K562 (cell line): ENCODE measurements at regions not wholly inside any gene's neighbourhood (a gene's known extent, or its start where the extent isn't known, plus 50 kb on each side); places are given as distances from the start of the nearest gene placed in this dataset.
"Not testable (repeated sequence)": the region's sequence is repeated elsewhere in the genome, so short reads cannot be mapped to it uniquely, and the experiment has no call there.

Experiments used
- CEBPZ ChIP-seq: fragments of 150-350 bp; IDR thresholded peaks from 2 replicates; pipeline ENCODE4 v1.6.1; 2014; ENCODE audit warnings: low read depth, mild to moderate bottlenecking, low read length, borderline replicate concordance
- CTCF ChIP-seq, 3 experiments: IDR thresholded peaks in 2 of 3; conservative IDR thresholded peaks in 1 of 3; 2 replicates each; pipeline ENCODE4 v1.5.1; 2011 to 2012; ENCODE audit warnings: low read length in 3 of 3, mild to moderate bottlenecking in 3 of 3, control low read depth in 2 of 3, improper control_type of control experiment in 1 of 3, inconsistent platforms in 1 of 3, low read depth in 1 of 3, mixed read lengths in 1 of 3, moderate library complexity in 1 of 3; ENCODE audit not compliant: insufficient read depth in 2 of 3
- GTF2F1 ChIP-seq: IDR thresholded peaks from 2 replicates; pipeline ENCODE4 v1.6.1; 2011; ENCODE audit warnings: low read depth, low read length, improper control_type of control experiment
- MTF1 ChIP-seq: fragments of 250-450 bp; sonication (Bioruptor Pico); IDR thresholded peaks from 2 replicates; pipeline ENCODE4 v1.9.0; 2021; ENCODE audit warnings: moderate library complexity, mild to moderate bottlenecking, inconsistent platforms, borderline replicate concordance
- PHB2 ChIP-seq: fragments of 450-650 bp; IDR thresholded peaks from 2 replicates; pipeline ENCODE4 v1.6.1; 2017; ENCODE audit warnings: low read depth
- RNF2 ChIP-seq: sonication (generic); IDR thresholded peaks from 2 replicates; pipeline ENCODE4 v1.6.1; 2016
- SAFB2 ChIP-seq: fragments of 200-400 bp; formaldehyde crosslinking; IDR thresholded peaks from 2 replicates; pipeline ENCODE4 v1.6.1; 2018; ENCODE audit warnings: borderline replicate concordance, low read length, low read depth, moderate library complexity; ENCODE audit not compliant: severe bottlenecking
- SP1 ChIP-seq: sonication (generic); formaldehyde crosslinking; IDR thresholded peaks from 2 replicates; pipeline ENCODE4 v1.8.1; 2022; ENCODE audit warnings: mild to moderate bottlenecking, missing genetic modification reagents
- SRF ChIP-seq, 2 experiments: fragments of 250-450, 450-650 bp in 1 of 2; sonication (Bioruptor Pico) in 1 of 2; sonication (generic) in 1 of 2; formaldehyde crosslinking; IDR thresholded peaks; 2 replicates each; pipeline versions ENCODE4 v1.5.0 to v1.5.1; 2020 to 2022; ENCODE audit warnings: mild to moderate bottlenecking in 1 of 2, missing genetic modification reagents in 1 of 2
- ZNF274 ChIP-seq: IDR thresholded peaks from 2 replicates; pipeline ENCODE4 v1.6.1; 2011; ENCODE audit warnings: low read depth, mild to moderate bottlenecking, low read length, moderate library complexity, borderline replicate concordance
- ZNF384 ChIP-seq: IDR thresholded peaks from 2 replicates; pipeline ENCODE4 v1.6.1; 2012; ENCODE audit warnings: low read depth, low read length, improper control_type of control experiment
- ZNF76 ChIP-seq: fragments of 250-450 bp; sonication (Bioruptor Pico); IDR thresholded peaks from 2 replicates; pipeline ENCODE4 v1.4.0; 2020; ENCODE audit warnings: mild to moderate bottlenecking, moderate library complexity, borderline replicate concordance
- TF ChIP-seq, protein P1 (sequence below), 2 experiments: fragments of 450-650 bp; formaldehyde crosslinking in 1 of 2; IDR thresholded peaks; 2 replicates each; pipeline versions ENCODE4 v1.4.0 to v1.6.1; 2014 to 2020; ENCODE audit warnings: mild to moderate bottlenecking in 2 of 2, borderline replicate concordance in 1 of 2, low read depth in 1 of 2

DNA sequence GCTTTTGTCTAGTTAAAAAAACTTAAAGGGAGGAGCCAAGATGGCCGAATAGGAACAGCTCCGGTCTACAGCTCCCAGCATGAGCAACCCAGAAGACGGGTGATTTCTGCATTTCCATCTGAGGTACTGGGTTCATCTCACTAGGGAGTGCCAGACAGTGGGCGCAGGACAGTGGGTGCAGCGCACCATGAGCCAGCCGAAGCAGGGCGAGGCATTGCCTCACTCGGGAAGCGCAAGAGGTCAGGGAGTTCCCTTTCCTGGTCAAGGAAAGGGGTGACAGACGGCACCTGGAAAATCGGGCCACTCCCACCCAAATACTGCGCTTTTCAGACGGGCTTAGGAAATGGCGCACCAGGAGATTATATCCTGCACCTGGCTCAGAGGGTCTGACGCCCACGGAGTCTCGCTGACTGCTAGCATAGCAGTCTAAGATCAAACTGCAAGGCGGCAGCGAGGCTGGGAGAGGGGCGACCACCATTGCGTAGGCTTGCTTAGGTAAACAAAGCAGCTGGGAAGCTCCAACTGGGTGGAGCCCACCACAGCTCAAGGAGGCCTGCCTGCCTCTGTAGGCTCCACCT, 152.4 kb upstream of the KCNQ5 start:
- not testable (repeated sequence) for TF ChIP-seq SRF (CRISPR knock-in tag; IDR thresholded peaks at IDR 0.05); GTF2F1; RNF2; SAFB2; PHB2; CTCF (IDR thresholded peaks at IDR 0.05 in 2 of 3, conservative IDR thresholded peaks at IDR 0.05 in 1 of 3; ENCODE audit: insufficient read depth in 2 of 3, low read depth in 1 of 3, low read length in 3 of 3); CEBPZ; ZNF76 (CRISPR knock-in tag); ZNF274; MTF1 (CRISPR knock-in tag); SP1 (CRISPR knock-in tag); ZNF384
- TF ChIP-seq, protein P1, sequence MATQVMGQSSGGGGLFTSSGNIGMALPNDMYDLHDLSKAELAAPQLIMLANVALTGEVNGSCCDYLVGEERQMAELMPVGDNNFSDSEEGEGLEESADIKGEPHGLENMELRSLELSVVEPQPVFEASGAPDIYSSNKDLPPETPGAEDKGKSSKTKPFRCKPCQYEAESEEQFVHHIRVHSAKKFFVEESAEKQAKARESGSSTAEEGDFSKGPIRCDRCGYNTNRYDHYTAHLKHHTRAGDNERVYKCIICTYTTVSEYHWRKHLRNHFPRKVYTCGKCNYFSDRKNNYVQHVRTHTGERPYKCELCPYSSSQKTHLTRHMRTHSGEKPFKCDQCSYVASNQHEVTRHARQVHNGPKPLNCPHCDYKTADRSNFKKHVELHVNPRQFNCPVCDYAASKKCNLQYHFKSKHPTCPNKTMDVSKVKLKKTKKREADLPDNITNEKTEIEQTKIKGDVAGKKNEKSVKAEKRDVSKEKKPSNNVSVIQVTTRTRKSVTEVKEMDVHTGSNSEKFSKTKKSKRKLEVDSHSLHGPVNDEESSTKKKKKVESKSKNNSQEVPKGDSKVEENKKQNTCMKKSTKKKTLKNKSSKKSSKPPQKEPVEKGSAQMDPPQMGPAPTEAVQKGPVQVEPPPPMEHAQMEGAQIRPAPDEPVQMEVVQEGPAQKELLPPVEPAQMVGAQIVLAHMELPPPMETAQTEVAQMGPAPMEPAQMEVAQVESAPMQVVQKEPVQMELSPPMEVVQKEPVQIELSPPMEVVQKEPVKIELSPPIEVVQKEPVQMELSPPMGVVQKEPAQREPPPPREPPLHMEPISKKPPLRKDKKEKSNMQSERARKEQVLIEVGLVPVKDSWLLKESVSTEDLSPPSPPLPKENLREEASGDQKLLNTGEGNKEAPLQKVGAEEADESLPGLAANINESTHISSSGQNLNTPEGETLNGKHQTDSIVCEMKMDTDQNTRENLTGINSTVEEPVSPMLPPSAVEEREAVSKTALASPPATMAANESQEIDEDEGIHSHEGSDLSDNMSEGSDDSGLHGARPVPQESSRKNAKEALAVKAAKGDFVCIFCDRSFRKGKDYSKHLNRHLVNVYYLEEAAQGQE (IDR thresholded peaks at IDR 0.05; ENCODE audit: borderline replicate concordance), result not testable (repeated sequence)
- TF ChIP-seq, protein P1 (CRISPR knock-in tag; IDR thresholded peaks at IDR 0.05; ENCODE audit: low read depth), result not testable (repeated sequence)
